Jurkat, Clone E6-1 (cell line): ENCODE measurements at regions not wholly inside any gene's neighbourhood (a gene's known extent, or its start where the extent isn't known, plus 50 kb on each side); places are given as distances from the start of the nearest gene placed in this dataset.

Experiments
- DNase-seq: peaks from one replicate; pipeline ENCODE4 v3.0.0-alpha.2; 2011; ENCODE audit warnings: low read depth, low spot score
- H3K4me3 ChIP-seq: 2 replicates; pipeline ENCODE4 v1.5.1; 2011; ENCODE audit warnings: mild to moderate bottlenecking, low read length, control low read depth, moderate library complexity

DNA sequence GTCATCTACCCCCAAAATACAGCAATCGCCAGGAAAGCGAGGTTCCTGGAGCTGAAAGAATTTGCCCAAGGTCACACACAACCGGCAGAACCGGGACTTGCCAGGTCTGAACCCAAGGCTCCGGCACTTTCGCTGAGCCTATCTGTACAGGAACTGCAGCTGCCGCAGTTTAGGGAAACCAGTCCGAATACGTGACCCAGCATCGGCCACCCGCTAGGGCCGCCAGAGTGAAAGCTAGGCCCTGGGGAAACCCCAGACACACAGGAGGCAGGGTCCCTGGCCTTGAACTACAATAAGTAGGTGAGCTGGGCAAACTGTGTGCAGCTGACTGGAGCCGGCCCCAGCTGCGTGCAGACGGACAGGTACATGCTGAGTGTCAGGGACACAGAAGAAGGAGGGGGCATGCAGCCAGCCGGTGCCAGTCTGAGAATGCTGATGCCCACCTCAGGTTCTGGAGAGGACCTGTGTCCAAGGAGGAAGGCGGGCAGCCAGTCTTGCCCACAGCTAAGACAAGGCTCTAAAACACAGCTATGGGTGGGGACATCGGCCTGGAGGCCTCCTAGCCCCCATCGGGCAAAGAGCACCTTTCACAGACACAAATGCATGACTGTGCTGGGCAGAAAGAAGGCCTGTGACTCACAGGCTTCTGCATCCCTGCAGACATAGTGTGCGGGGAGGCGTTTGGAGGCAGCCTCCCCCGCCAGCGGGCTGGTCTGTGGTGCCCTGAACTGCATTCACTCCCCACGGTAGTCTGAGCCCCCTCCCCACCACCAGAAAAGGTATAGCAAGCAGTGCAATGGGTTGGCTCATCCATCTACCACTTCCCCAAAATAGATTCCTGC, 107.4 kb upstream of the ID2 start:
- no peak overlapping the region for H3K4me3 ChIP-seq
- no peak for DNase-seq

GRCh38 chr2:8575038-8575833, 106.6 kb upstream of the ID2 start:
- H3K4me3 ChIP-seq = peak overlapping the region; percentile 11; the same call in 1 of the 2 replicates
- DNase-seq = peak; percentile 73

DNA sequence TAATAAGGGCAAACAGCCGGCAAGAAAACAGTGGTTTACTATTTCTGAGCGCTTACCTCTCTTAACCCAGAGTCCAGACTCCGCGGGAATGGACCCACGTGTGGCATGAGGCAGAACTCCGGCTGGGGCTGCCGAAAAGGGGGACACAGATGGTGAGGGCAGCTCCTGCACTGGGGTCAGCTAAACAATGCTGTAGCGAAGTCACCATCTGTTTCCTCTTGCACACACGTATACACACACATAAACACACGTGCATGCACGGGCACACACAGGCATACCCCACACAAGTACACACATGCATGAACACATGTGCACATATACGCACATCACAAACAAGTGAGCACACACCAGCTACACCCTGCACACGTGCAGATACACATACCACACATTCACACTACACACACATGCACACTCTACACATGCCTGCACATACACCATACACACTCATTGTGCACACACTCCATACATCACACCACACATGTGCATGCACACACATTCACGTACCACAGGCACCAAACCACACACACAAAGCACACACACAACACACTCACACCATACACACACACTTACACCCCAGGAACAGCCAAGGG, 105.9 kb upstream of the ID2 start:
- no peak for DNase-seq
- no peak overlapping the region for H3K4me3 ChIP-seq

DNA sequence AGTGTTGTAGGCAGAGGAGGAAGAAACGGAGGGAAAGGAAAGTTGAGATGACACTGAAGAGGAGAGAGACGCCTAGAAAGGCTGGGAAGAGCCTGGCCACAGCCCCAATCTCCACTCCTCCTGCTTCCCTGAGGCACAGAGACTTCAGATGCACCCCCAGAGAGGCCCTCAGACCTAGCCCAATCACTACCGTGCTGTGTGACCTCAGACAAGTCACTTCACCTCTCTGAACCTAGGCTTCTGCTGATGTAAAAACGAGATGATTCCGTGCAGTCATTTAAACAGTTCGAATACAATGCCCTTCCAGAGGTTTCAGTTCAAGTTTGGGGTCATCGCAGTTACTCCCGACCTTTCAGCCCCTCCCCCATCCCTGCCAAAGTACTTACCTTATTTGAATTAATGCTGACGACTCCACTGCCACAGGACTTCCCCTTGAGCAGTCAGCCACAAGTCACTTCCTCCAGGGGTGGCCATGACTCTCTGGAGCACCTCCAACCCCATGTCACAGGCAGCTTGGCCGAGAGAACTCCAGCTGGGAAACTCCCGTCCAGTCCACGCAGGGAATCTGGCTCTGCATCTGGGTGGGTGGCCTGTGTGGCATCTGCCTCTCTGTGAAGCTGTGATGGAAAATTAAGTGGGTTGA, 105.2 kb upstream of the ID2 start:
- DNase-seq = no peak
- H3K4me3 ChIP-seq = no peak overlapping the region

- DNase-seq = no peak
- H3K4me3 ChIP-seq = no peak overlapping the region
Observed at GRCh38 chr2:8577573-8577972, 104.3 kb upstream of the ID2 start.

DNA sequence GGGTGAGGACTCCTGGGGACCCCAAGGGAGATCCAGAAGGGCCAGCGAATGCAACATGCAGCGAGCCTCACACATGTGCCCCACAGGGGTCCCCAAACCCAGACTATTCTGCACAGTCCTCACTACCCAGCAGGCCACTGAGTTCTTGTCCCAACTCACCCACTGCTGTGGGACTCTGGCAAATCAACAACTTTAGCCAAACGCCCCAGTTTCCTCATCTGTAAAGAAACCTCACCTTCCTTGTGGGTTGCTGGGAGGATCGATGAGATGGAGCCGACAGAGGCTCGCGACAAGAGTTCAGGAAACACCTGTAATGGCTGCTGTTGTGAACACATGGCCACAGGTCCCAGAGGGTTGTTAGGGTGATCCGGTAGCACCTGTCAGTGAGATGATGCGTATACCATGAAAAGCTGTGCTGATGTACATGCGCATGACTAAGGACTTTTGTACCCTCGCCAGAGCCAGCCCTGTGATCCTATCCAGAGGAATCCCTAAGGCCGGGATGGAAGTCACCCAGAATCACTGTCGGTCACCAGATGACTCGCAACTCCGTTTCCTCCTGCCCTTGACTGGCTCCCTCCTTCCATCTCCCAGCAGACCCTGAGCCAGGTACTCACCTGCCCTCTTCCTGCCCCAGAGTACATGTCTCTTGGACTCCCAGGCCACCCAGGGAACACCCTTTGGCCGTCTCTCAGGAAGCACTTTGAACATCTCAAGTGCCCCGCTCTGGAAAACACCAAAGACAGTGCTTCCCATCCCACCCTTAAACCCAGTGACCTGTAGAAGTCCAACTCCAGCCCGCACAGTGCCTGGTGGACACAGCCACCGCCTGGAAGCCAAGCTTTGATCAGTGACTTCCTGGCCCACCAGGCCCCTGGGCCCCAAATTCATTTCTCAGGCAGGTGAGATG, 103.3 kb upstream of the ID2 start:
- H3K4me3 ChIP-seq = no peak overlapping the region
- peak; percentile 73 for DNase-seq

- DNase-seq = no peak
- no peak overlapping the region for H3K4me3 ChIP-seq
Observed at GRCh38 chr2:8579485-8580085, 102.3 kb upstream of the ID2 start.

- DNase-seq = no peak
Observed at GRCh38 chr2:8580316-8581233, 101.3 kb upstream of the ID2 start.

DNA sequence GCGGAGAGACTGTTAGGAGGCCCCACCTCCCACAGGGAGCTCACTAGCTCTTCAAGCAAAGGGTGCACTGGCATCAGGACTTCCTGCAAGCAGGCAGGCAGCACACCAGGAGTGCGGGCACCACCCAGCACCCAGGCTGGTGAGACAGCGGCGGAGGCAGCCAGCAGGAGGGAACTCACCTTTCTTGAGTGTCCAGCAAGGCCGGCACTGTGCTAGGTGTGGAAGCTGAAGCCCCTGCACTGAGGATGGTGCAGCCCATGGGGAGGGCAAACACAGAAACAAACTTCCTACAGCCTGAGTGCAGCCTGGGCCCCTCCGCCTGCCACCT, 100.7 kb upstream of the ID2 start:
- H3K4me3 ChIP-seq = no peak overlapping the region

More at GRCh38 chr2:8580316-8581233, 101.3 kb upstream of the ID2 start:
- H3K4me3 ChIP-seq = no peak overlapping the region

DNA sequence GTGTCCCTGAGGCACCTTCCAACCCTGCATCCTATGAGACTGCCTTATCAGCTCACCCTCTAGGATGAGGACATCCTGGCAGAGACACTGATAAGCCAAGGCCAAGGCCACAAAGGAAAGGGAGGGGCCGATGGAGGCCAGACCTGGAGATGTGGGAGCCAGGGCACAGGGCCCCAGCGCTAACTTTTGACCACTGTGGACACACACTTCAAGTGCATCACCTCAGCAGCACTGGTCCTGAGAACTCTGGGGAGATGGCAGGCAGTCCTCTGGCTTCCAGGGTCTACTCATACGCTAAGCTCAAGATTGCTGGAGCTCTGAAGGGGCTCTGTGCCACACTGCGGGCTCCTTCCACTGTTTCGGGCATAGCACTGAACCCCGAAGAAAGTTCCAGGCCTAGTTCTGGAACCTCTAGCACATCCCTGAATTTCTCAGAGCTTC, 100.2 kb upstream of the ID2 start:
- H3K4me3 ChIP-seq = no peak overlapping the region
- DNase-seq = no peak

More for the DNA sequence above, 100.7 kb upstream of the ID2 start:
- DNase-seq = no peak

DNA sequence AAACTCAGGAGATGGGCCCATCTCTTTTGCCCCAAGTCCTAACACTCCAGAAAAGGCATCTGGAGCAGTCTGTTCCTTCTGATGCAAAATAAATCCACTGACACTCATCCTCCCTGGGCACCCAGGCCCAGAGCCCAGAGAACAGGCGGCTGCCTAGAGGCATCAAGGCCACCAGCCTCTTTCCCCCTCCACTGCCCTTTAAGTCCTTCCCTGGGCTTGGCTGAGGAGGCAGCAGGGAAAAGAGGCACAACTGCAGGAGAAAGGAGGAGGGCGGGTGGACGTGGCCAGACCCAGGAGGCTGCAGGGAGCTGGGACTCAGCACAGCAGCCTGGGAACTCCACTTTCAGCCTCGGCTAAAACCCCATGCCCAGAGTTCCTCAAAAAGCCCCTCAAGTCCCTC, 99.7 kb upstream of the ID2 start:
- no peak for DNase-seq

DNA sequence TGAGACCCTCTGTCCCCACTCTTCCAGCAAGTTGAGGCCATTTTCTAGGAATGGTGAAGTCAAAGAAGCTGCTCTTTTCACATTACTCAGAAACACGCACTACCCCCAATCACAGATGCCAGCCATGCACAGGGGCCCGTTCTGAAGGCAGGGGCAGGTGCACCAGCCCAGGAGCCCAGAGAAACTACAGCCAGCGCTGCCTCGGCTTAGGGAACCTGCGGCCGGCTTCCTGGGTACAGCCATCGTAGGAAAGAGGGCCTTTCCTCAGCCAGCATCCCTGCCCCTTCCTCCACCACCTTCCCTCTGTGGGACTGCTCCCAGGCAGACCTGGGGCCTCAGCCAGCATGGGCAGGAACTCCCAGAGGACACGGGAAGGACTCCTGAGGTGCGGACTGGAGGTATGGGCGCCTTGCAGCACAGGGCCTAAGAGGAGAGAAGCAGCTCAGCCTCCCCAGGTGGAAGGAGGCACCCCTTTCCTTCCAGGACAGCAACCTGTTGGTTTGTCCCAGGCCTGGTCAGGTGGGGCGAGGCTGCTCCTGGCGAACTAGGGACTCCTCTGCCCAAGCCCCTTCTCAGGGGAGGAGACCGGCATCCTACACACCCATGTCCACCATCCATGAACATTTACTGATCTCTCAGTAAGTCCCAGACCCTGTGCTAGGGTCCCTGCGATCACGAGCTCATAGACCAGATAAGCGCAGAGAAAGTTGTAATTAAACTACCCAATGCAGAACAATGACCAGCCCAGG, 99.0 kb upstream of the ID2 start:
- H3K4me3 ChIP-seq = no peak overlapping the region
- no peak for DNase-seq

More for the DNA sequence above, 99.7 kb upstream of the ID2 start:
- no peak overlapping the region for H3K4me3 ChIP-seq

GRCh38 chr2:8583400-8584173, 98.3 kb upstream of the ID2 start:
- peak; percentile 56 for DNase-seq
- no peak overlapping the region for H3K4me3 ChIP-seq

- H3K4me3 ChIP-seq = no peak overlapping the region
- DNase-seq = no peak
Observed at GRCh38 chr2:8584174-8585066, 97.4 kb upstream of the ID2 start.
